Left lung (tissue), 4 donors: ENCODE measurements at regions not wholly inside any gene's neighbourhood (a gene's known extent, or its start where the extent isn't known, plus 50 kb on each side); places are given as distances from the start of the nearest gene placed in this dataset.

Source experiments
- ATAC-seq: fragments of 200-7000 bp; cut with Tn5 transposase; one replicate; pipeline ENCODE4 v1.9.1; 2020; ENCODE audit warnings: moderate library complexity
- DNase-seq, 4 donors: peaks; one replicate each; pipeline ENCODE4 v3.0.0-alpha.2; 2013 to 2020
- H3K27ac ChIP-seq, 2 donors: fragments of 200-600 bp; sonication (generic) in 1 of 2; one replicate each; pipeline versions ENCODE4 v1.5.0 to v1.8.0; 2020 to 2021
- H3K27me3 ChIP-seq, 2 donors: fragments of 200-600 bp; sonication (generic) in 1 of 2; one replicate each; pipeline versions ENCODE4 v1.5.0 to v1.8.0; 2020 to 2021
- H3K36me3 ChIP-seq, 2 donors: fragments of 200-600 bp; sonication (generic) in 1 of 2; one replicate each; pipeline versions ENCODE4 v1.5.0 to v1.8.0; 2020 to 2021
- H3K4me1 ChIP-seq, 2 donors: fragments of 200-600 bp; one replicate each; pipeline ENCODE4 v1.8.0; 2021
- H3K4me3 ChIP-seq, 2 donors: fragments of 200-600 bp; sonication (generic) in 1 of 2; one replicate each; pipeline versions ENCODE4 v1.5.0 to v1.8.0; 2020 to 2021; ENCODE audit warnings: mild to moderate bottlenecking in 1 of 2
- H3K9me3 ChIP-seq, 2 donors: fragments of 200-600 bp; sonication (generic) in 1 of 2; one replicate each; pipeline versions ENCODE4 v1.5.0 to v1.8.0; 2020 to 2021
- intact Hi-C, 2 donors: fragments of 100-400 bp; cut with DNase I; formaldehyde crosslinking; loops; one replicate each; pipeline versions ENCODE4 v1.11.2 to v1.14.2; 2022
- TF ChIP-seq, protein P1 (sequence below), 2 donors: fragments of 200-600 bp; sonication (generic) in 1 of 2; IDR thresholded peaks; one replicate each; pipeline versions ENCODE4 v1.5.0 to v1.8.0; 2021; ENCODE audit warnings: antibody characterized with exemption in 2 of 2
- donor health status: DM: no; HTN: yes; CAD: no.
- donor health status: DM: no; HTN: no; CAD: no.

DNA sequence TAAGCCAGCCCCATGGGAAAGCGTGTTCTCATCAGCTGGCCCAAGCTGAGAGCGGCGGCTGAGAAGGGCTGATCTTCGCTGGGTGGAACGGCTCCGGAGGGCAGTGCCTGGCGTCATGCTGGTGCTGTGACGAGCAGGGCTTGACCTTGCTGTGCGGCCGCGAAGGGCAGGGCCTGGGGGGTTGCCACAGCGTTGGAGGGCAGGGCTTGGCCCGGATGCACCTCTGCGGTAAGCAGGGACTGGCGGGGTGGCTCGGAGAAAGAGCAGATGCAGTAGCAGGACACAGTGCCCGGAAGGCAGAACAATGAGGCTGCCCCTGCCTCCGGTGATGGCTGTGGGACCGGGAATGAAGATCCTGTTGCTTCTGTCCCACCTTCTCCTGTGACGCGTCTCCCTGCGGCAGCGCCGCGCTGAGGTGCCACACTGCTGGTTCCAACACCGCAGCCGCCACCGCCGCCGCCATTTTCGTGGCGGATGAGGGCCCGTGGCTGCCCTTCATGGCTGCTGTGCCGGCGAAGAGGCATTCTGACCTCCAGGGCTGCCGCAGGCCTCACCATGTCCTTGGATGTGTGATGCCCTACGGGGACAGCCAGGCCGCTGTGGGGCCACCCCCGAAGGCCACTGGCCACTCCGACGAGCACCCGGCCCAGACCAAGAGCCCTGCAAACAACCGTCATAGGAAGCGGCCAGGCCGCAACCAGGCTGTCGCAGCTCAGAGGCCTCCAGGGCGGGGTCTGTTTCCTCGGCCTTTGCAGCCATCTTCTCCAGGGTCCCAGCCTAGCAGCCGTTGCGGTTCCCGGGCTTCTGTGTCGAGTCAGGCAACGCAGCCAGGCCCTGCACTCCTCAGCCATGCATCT lies 890.5 kb upstream of the CTNND2 start:
- no peaks in the 10 kb centered on the region for H3K36me3 ChIP-seq
- ATAC-seq (no peak), DNase-seq (peak in 1 of 4 donors; percentile 73)
- intact Hi-C loops = no loop called here
- H3K9me3 ChIP-seq = peaks cover 0 to 30% of the 10 kb centered on the region in 2 donors
- TF ChIP-seq, protein P1, sequence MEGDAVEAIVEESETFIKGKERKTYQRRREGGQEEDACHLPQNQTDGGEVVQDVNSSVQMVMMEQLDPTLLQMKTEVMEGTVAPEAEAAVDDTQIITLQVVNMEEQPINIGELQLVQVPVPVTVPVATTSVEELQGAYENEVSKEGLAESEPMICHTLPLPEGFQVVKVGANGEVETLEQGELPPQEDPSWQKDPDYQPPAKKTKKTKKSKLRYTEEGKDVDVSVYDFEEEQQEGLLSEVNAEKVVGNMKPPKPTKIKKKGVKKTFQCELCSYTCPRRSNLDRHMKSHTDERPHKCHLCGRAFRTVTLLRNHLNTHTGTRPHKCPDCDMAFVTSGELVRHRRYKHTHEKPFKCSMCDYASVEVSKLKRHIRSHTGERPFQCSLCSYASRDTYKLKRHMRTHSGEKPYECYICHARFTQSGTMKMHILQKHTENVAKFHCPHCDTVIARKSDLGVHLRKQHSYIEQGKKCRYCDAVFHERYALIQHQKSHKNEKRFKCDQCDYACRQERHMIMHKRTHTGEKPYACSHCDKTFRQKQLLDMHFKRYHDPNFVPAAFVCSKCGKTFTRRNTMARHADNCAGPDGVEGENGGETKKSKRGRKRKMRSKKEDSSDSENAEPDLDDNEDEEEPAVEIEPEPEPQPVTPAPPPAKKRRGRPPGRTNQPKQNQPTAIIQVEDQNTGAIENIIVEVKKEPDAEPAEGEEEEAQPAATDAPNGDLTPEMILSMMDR (IDR thresholded peaks at IDR 0.05) = no peak
- H3K27ac ChIP-seq = no peak overlapping the region
- H3K27me3 ChIP-seq = no peaks in the 10 kb centered on the region
- H3K4me1 ChIP-seq = no peaks in the 10 kb centered on the region
- H3K4me3 ChIP-seq = no peak overlapping the region

DNA sequence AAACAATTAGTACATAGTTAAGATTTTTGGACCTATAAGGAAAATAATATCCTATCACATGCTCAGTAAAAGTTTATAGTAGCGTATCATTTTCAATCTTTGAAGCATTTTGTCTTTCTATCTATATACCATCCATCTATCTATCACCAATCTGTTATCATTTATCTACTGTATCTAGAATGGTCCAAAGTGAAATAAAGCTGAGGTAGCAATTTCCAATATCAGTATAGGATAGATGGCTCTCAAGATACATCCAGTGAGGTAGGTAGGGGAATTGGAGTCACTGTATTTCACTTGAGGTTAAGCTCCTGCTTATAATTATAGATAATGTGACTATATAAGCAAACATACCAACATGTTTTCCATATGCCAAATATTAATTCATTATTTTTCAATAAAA lies 889.1 kb upstream of the CTNND2 start:
- H3K4me3 ChIP-seq = no peak overlapping the region
- ATAC-seq (no peak), DNase-seq (no peak)
- intact Hi-C loops = no loop called here
- H3K36me3 ChIP-seq = no peaks in the 10 kb centered on the region
- TF ChIP-seq, protein P1 (IDR thresholded peaks at IDR 0.05) = no peak
- no peak overlapping the region for H3K27ac ChIP-seq
- no peaks in the 10 kb centered on the region for H3K4me1 ChIP-seq
- peaks cover 0 to 30% of the 10 kb centered on the region in 2 donors for H3K9me3 ChIP-seq
- no peaks in the 10 kb centered on the region for H3K27me3 ChIP-seq

DNA sequence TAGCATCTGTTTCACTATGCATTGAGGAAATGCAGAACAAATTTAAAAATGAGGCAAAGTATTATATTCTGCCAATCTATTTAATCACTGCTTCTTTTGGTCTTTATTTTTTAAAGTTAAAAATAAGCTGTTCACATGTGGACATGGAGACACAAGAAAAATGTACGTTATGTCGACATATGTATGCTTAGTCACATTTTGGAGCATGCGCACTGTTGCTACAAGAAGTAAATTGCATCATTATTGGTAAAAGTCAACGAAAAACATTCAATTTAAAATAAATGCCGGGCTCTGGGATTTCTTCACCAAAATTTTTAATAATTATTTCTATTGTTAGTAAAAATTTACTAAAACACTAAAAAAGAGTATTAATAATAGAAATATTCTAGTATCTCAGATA lies 876.3 kb upstream of the CTNND2 start:
- Histone ChIP-seq H3K27ac (no peak overlapping the region), H3K4me1 (no peaks in the 10 kb centered on the region), H3K4me3 (no peak overlapping the region), H3K36me3 (no peaks in the 10 kb centered on the region), H3K27me3 (no peaks in the 10 kb centered on the region), H3K9me3 (peaks cover 0 to 4% of the 10 kb centered on the region in 2 donors)
- intact Hi-C loops = no loop called here
- ATAC-seq = no peak
- no peak for DNase-seq
- TF ChIP-seq, protein P1 (IDR thresholded peaks at IDR 0.05) = no peak

DNA sequence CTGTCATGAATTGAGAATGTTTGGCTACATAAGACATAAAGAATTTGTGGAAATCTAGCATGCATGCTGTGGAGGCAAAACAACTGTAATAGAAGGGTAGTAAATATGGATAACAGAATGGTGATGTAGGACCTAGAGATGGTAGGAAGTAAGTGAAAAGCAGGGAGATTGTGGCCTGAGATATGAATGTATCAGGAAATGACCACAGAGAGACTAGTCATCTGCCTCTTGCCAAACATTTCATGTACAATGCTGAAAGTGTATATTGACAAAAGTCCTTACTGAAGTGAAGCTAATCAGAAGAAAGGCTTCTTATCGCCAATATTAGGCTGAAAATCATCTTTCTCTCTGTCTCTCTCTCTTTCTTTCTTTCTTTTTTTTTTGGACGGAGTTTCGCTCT lies 873.1 kb upstream of the CTNND2 start:
- intact Hi-C loops = no loop called here
- ATAC-seq = no peak
- H3K4me1 ChIP-seq = no peaks in the 10 kb centered on the region

GRCh38 chr5:12772276-12772675 lies 868.0 kb upstream of the CTNND2 start:
- peaks cover 0 to 5% of the 10 kb centered on the region in 2 donors for H3K9me3 ChIP-seq

More for the DNA sequence above, 873.1 kb upstream of the CTNND2 start:
- Histone ChIP-seq H3K27me3 (no peaks in the 10 kb centered on the region), H3K27ac (no peak overlapping the region), H3K9me3 (no peaks in the 10 kb centered on the region), H3K36me3 (no peaks in the 10 kb centered on the region), H3K4me3 (no peak overlapping the region)
- TF ChIP-seq, protein P1 (IDR thresholded peaks at IDR 0.05) = no peak
- no peak for DNase-seq

More at GRCh38 chr5:12772276-12772675, 868.0 kb upstream of the CTNND2 start:
- Histone ChIP-seq H3K36me3 (no peaks in the 10 kb centered on the region), H3K4me1 (no peaks in the 10 kb centered on the region), H3K27me3 (no peaks in the 10 kb centered on the region), H3K27ac (no peak overlapping the region), H3K4me3 (no peak overlapping the region)
- intact Hi-C loops = no loop called here
- ATAC-seq = no peak
- no peak for DNase-seq
- TF ChIP-seq, protein P1 (IDR thresholded peaks at IDR 0.05) = no peak
